ENCODE measurements at regions not wholly inside any gene's neighbourhood (a gene's known extent, or its start where the extent isn't known, plus 50 kb on each side); places are given as distances from the start of the nearest gene placed in this dataset.

GRCh38 chr4:22217480-22217879 lies 268.9 kb upstream of the KCNIP4 start:
- SMC1A ChIA-PET (ENCODE audit: uncharacterized antibody, unreplicated experiment): no interaction called here
- in situ Hi-C loops (cut with MboI): no loop called here
- DNase-seq (ENCODE audit: low read depth, low spot score): no peak
- Histone ChIP-seq H2AFZ (ENCODE audit: control insufficient read depth, low read depth, low read length) (no peak overlapping the region), H3K27ac (ENCODE audit: control insufficient read depth, insufficient read depth) (no peak overlapping the region), H3K9me3 (replicated peaks; ENCODE audit: control insufficient read depth, insufficient read depth, low read length) (no peaks in the 10 kb centered on the region), H3K79me2 (ENCODE audit: control insufficient read depth, insufficient read depth, low read length) (no peaks in the 10 kb centered on the region), H4K20me1 (ENCODE audit: control insufficient read depth, insufficient read depth) (no peaks in the 10 kb centered on the region), H3K27me3 (replicated peaks in 1 of 2; ENCODE audit: control insufficient read depth in 2 of 2, insufficient read depth in 2 of 2, low read length in 1 of 2) (no peaks in the 10 kb centered on the region), H3K36me3 (ENCODE audit: control insufficient read depth in 2 of 2, insufficient read depth in 2 of 2, low read length in 1 of 2) (no peaks in the 10 kb centered on the region), H3K9ac (ENCODE audit: control insufficient read depth, insufficient read depth, low read length) (no peak overlapping the region), H3K4me2 (ENCODE audit: control insufficient read depth, insufficient read depth) (no peak overlapping the region), H3K4me1 (ENCODE audit: control insufficient read depth, insufficient read depth, low read length) (no peaks in the 10 kb centered on the region), H3K4me3 (no peak overlapping the region)
- intact Hi-C loops (cut with micrococcal nuclease; ENCODE audit: unreplicated experiment): no loop called here
- 8% methylated on average over 5 of the region's 5 CpGs for WGBS (ENCODE audit: insufficient coverage, insufficient replicate concordance, low lambda C conversion rate, missing lambda C conversion rate)
- TF ChIP-seq, protein P1, sequence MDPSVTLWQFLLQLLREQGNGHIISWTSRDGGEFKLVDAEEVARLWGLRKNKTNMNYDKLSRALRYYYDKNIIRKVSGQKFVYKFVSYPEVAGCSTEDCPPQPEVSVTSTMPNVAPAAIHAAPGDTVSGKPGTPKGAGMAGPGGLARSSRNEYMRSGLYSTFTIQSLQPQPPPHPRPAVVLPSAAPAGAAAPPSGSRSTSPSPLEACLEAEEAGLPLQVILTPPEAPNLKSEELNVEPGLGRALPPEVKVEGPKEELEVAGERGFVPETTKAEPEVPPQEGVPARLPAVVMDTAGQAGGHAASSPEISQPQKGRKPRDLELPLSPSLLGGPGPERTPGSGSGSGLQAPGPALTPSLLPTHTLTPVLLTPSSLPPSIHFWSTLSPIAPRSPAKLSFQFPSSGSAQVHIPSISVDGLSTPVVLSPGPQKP (IDR thresholded peaks at IDR 0.05; ENCODE audit: low read depth, low read length): no peak
- no peak for TF ChIP-seq RCOR1 (conservative IDR thresholded peaks at IDR 0.05; ENCODE audit: low read depth, low read length)
- no peak for TF ChIP-seq LARP7 (IDR thresholded peaks at IDR 0.05)
- FAIRE-seq: no peak
- no peak for ATAC-seq
- CTCF ChIA-PET: interaction anchor here (1.7 kb wide), 1 partner anchor 20 kb away, joined by 4 read pairs; no protein-coding TSS in a partner anchor
- no TSS peak for BruUV-seq (replicated peaks)
- RAD21 ChIA-PET (ENCODE audit: unreplicated experiment): no interaction called here
- POLR2A ChIA-PET: no interaction called here

GRCh38 chr4:22216278-22216677 lies 267.7 kb upstream of the KCNIP4 start:
- 53% methylated on average over 1 of the region's 1 CpG for WGBS (ENCODE audit: insufficient coverage, insufficient replicate concordance, low lambda C conversion rate, missing lambda C conversion rate)
- intact Hi-C loops (cut with micrococcal nuclease; ENCODE audit: unreplicated experiment): no loop called here
- H3K27ac ChIP-seq (ENCODE audit: control insufficient read depth, insufficient read depth): no peak overlapping the region
- no peaks in the 10 kb centered on the region for H3K79me2 ChIP-seq (ENCODE audit: control insufficient read depth, insufficient read depth, low read length)
- no peak overlapping the region for H3K4me3 ChIP-seq
- ATAC-seq (no peak), FAIRE-seq (no peak), DNase-seq (ENCODE audit: low read depth, low spot score) (no peak)
- POLR2A ChIA-PET: no interaction called here
- no peak overlapping the region for H3K9ac ChIP-seq (ENCODE audit: control insufficient read depth, insufficient read depth, low read length)
- CTCF ChIA-PET: interaction anchor here (1.7 kb wide), 1 partner anchor 21 kb away, joined by 4 read pairs; no protein-coding TSS in a partner anchor
- H3K4me2 ChIP-seq (ENCODE audit: control insufficient read depth, insufficient read depth): no peak overlapping the region
- in situ Hi-C loops (cut with MboI): no loop called here
- H2AFZ ChIP-seq (ENCODE audit: control insufficient read depth, low read depth, low read length): no peak overlapping the region
- RAD21 ChIA-PET (ENCODE audit: unreplicated experiment): no interaction called here
- SMC1A ChIA-PET (ENCODE audit: uncharacterized antibody, unreplicated experiment): interaction anchor here (0.6 to 0.8 kb wide), 2 partner anchors 82 to 949 kb away, joined by 3 read pairs; no protein-coding TSS in a partner anchor
- H3K36me3 ChIP-seq (ENCODE audit: control insufficient read depth in 2 of 2, insufficient read depth in 2 of 2, low read length in 1 of 2): no peaks in the 10 kb centered on the region
- H4K20me1 ChIP-seq (ENCODE audit: control insufficient read depth, insufficient read depth): no peaks in the 10 kb centered on the region
- no TSS peak for BruUV-seq (replicated peaks)
- H3K9me3 ChIP-seq (replicated peaks; ENCODE audit: control insufficient read depth, insufficient read depth, low read length): no peaks in the 10 kb centered on the region
- no peaks in the 10 kb centered on the region for H3K27me3 ChIP-seq (replicated peaks in 1 of 2; ENCODE audit: control insufficient read depth in 2 of 2, insufficient read depth in 2 of 2, low read length in 1 of 2)
- no peaks in the 10 kb centered on the region for H3K4me1 ChIP-seq (ENCODE audit: control insufficient read depth, insufficient read depth, low read length)
- TF ChIP-seq, protein P2, sequence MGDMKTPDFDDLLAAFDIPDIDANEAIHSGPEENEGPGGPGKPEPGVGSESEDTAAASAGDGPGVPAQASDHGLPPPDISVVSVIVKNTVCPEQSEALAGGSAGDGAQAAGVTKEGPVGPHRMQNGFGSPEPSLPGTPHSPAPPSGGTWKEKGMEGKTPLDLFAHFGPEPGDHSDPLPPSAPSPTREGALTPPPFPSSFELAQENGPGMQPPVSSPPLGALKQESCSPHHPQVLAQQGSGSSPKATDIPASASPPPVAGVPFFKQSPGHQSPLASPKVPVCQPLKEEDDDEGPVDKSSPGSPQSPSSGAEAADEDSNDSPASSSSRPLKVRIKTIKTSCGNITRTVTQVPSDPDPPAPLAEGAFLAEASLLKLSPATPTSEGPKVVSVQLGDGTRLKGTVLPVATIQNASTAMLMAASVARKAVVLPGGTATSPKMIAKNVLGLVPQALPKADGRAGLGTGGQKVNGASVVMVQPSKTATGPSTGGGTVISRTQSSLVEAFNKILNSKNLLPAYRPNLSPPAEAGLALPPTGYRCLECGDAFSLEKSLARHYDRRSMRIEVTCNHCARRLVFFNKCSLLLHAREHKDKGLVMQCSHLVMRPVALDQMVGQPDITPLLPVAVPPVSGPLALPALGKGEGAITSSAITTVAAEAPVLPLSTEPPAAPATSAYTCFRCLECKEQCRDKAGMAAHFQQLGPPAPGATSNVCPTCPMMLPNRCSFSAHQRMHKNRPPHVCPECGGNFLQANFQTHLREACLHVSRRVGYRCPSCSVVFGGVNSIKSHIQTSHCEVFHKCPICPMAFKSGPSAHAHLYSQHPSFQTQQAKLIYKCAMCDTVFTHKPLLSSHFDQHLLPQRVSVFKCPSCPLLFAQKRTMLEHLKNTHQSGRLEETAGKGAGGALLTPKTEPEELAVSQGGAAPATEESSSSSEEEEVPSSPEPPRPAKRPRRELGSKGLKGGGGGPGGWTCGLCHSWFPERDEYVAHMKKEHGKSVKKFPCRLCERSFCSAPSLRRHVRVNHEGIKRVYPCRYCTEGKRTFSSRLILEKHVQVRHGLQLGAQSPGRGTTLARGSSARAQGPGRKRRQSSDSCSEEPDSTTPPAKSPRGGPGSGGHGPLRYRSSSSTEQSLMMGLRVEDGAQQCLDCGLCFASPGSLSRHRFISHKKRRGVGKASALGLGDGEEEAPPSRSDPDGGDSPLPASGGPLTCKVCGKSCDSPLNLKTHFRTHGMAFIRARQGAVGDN (IDR thresholded peaks at IDR 0.05): no peak
- TF ChIP-seq CEBPB (IDR thresholded peaks at IDR 0.05; ENCODE audit: borderline replicate concordance in 1 of 2, low read depth in 2 of 2, low read length in 2 of 2): no peak
- TF ChIP-seq ZNF622 (IDR thresholded peaks at IDR 0.05): no peak
- TF ChIP-seq SIN3A (IDR thresholded peaks at IDR 0.05; ENCODE audit: low read depth, low read length): no peak
- no peak for TF ChIP-seq RCOR1 (conservative IDR thresholded peaks at IDR 0.05; ENCODE audit: low read depth, low read length)
- TF ChIP-seq, protein P3, sequence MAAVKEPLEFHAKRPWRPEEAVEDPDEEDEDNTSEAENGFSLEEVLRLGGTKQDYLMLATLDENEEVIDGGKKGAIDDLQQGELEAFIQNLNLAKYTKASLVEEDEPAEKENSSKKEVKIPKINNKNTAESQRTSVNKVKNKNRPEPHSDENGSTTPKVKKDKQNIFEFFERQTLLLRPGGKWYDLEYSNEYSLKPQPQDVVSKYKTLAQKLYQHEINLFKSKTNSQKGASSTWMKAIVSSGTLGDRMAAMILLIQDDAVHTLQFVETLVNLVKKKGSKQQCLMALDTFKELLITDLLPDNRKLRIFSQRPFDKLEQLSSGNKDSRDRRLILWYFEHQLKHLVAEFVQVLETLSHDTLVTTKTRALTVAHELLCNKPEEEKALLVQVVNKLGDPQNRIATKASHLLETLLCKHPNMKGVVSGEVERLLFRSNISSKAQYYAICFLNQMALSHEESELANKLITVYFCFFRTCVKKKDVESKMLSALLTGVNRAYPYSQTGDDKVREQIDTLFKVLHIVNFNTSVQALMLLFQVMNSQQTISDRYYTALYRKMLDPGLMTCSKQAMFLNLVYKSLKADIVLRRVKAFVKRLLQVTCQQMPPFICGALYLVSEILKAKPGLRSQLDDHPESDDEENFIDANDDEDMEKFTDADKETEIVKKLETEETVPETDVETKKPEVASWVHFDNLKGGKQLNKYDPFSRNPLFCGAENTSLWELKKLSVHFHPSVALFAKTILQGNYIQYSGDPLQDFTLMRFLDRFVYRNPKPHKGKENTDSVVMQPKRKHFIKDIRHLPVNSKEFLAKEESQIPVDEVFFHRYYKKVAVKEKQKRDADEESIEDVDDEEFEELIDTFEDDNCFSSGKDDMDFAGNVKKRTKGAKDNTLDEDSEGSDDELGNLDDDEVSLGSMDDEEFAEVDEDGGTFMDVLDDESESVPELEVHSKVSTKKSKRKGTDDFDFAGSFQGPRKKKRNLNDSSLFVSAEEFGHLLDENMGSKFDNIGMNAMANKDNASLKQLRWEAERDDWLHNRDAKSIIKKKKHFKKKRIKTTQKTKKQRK (IDR thresholded peaks at IDR 0.05; ENCODE audit: low read depth, low read length): no peak
- no peak for TF ChIP-seq POU2F2 (IDR thresholded peaks at IDR 0.05; ENCODE audit: borderline replicate concordance, low read depth, low read length)
